HepG2 (cell line): ENCODE measurements at regions not wholly inside any gene's neighbourhood (a gene's known extent, or its start where the extent isn't known, plus 50 kb on each side); places are given as distances from the start of the nearest gene placed in this dataset.

ENCODE experiments used
- CTCF ChIP-seq: sonication (generic); formaldehyde crosslinking; IDR thresholded peaks from 2 replicates; pipeline ENCODE4 v1.5.0; 2020; ENCODE audit warnings: mild to moderate bottlenecking, missing genetic modification reagents, moderate library complexity
- EP300 ChIP-seq, 3 experiments: sonication (generic) in 1 of 3; formaldehyde crosslinking in 1 of 3; IDR thresholded peaks; 2 replicates each; pipeline versions ENCODE4 v1.5.1 to v1.6.1; 2011 to 2020; ENCODE audit warnings: low read depth in 2 of 3, low read length in 2 of 3, borderline replicate concordance in 1 of 3, improper control_type of control experiment in 1 of 3, mild to moderate bottlenecking in 1 of 3, missing genetic modification reagents in 1 of 3, moderate library complexity in 1 of 3
- MAX ChIP-seq: IDR thresholded peaks from 2 replicates; pipeline ENCODE4 v1.6.1; 2012; ENCODE audit warnings: inconsistent platforms
- ZBTB33 ChIP-seq: sonication (generic); formaldehyde crosslinking; IDR thresholded peaks from 2 replicates; pipeline ENCODE4 v1.4.0; 2020; ENCODE audit warnings: missing genetic modification reagents
- ZNF282 ChIP-seq: fragments of 450-650 bp; IDR thresholded peaks from 2 replicates; pipeline ENCODE4 v1.6.1; 2018; ENCODE audit not compliant: partially characterized antibody

GRCh38 chr4:32342054-32342453 lies 1621.9 kb downstream of the PCDH7 start:
- no peak for TF ChIP-seq ZNF282
- TF ChIP-seq CTCF, result no peak
- TF ChIP-seq ZBTB33 (CRISPR knock-in tag), result no peak
- TF ChIP-seq EP300 (IDR thresholded peaks at IDR 0.05; ENCODE audit: low read depth in 2 of 2, low read length in 2 of 2), result no peak
- no peak for TF ChIP-seq EP300 (CRISPR knock-in tag; IDR thresholded peaks at IDR 0.05; ENCODE audit: borderline replicate concordance)
- TF ChIP-seq MAX, result no peak
